HFFc6 (cell line): ENCODE measurements at regions not wholly inside any gene's neighbourhood (a gene's known extent, or its start where the extent isn't known, plus 50 kb on each side); places are given as distances from the start of the nearest gene placed in this dataset.

Experiments used
- DNase-seq: peaks from one replicate; pipeline ENCODE4 v3.0.0-alpha.2; 2018
- H3K27ac Mint-ChIP-seq: 2 replicates; pipeline ENCODE4 v1.8.0; 2020; ENCODE audit warnings: mild to moderate bottlenecking, mixed read lengths
- H3K27me3 Mint-ChIP-seq: 2 replicates; pipeline ENCODE4 v1.8.0; 2021; ENCODE audit warnings: mild to moderate bottlenecking, moderate library complexity, mixed read lengths; ENCODE audit not compliant: insufficient read depth
- H3K36me3 Mint-ChIP-seq: 2 replicates; pipeline ENCODE4 v1.8.0; 2021; ENCODE audit warnings: low read depth, mixed read lengths
- H3K4me1 Mint-ChIP-seq: 2 replicates; pipeline ENCODE4 v1.8.0; 2020; ENCODE audit warnings: low read depth, mixed read lengths
- H3K4me3 Mint-ChIP-seq: 2 replicates; pipeline ENCODE4 v1.8.0; 2020; ENCODE audit warnings: mild to moderate bottlenecking, moderate library complexity, mixed read lengths
- H3K9me3 Mint-ChIP-seq: 2 replicates; pipeline ENCODE4 v1.8.0; 2020; ENCODE audit warnings: mild to moderate bottlenecking, mixed read lengths
- TF ChIP-seq, protein P1 (sequence below): fragments of 200-600 bp; sonication (generic); IDR thresholded peaks from 2 replicates; pipeline ENCODE4 v1.5.0; 2021; ENCODE audit warnings: antibody characterized with exemption, mild to moderate bottlenecking

- TF ChIP-seq, protein P1, sequence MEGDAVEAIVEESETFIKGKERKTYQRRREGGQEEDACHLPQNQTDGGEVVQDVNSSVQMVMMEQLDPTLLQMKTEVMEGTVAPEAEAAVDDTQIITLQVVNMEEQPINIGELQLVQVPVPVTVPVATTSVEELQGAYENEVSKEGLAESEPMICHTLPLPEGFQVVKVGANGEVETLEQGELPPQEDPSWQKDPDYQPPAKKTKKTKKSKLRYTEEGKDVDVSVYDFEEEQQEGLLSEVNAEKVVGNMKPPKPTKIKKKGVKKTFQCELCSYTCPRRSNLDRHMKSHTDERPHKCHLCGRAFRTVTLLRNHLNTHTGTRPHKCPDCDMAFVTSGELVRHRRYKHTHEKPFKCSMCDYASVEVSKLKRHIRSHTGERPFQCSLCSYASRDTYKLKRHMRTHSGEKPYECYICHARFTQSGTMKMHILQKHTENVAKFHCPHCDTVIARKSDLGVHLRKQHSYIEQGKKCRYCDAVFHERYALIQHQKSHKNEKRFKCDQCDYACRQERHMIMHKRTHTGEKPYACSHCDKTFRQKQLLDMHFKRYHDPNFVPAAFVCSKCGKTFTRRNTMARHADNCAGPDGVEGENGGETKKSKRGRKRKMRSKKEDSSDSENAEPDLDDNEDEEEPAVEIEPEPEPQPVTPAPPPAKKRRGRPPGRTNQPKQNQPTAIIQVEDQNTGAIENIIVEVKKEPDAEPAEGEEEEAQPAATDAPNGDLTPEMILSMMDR, result no peak
- no peaks in the 10 kb centered on the region for H3K27me3 Mint-ChIP-seq
- H3K4me1 Mint-ChIP-seq, result no peaks in the 10 kb centered on the region
- H3K4me3 Mint-ChIP-seq, result no peak overlapping the region
- peaks cover 5% of the 10 kb centered on the region; the same call in 1 of the 2 replicates for H3K36me3 Mint-ChIP-seq
- no peak overlapping the region for H3K27ac Mint-ChIP-seq
- H3K9me3 Mint-ChIP-seq, result peaks cover 51% of the 10 kb centered on the region
- DNase-seq, result no peak
Observed at GRCh38 chr20:47999166-47999565, 213.9 kb upstream of the SULF2 start.

GRCh38 chr20:47998736-47999135, 213.5 kb upstream of the SULF2 start:
- H3K9me3 Mint-ChIP-seq, result peaks cover 48% of the 10 kb centered on the region
- TF ChIP-seq, protein P1, result no peak
- H3K27me3 Mint-ChIP-seq, result no peaks in the 10 kb centered on the region
- 0 out of 2 replicates have a peak, but pooled peaks cover under 1% of the 10 kb centered on the region for H3K36me3 Mint-ChIP-seq
- H3K27ac Mint-ChIP-seq, result no peak overlapping the region
- no peak for DNase-seq
- no peak overlapping the region for H3K4me3 Mint-ChIP-seq
- no peaks in the 10 kb centered on the region for H3K4me1 Mint-ChIP-seq

- Mint-ChIP-seq H3K27ac (no peak overlapping the region), H3K27me3 (no peaks in the 10 kb centered on the region), H3K4me3 (no peak overlapping the region), H3K36me3 (no peaks in the 10 kb centered on the region), H3K9me3 (peaks cover 48% of the 10 kb centered on the region), H3K4me1 (no peaks in the 10 kb centered on the region)
- TF ChIP-seq, protein P1, result no peak
- DNase-seq, result no peak
Observed at GRCh38 chr20:47995661-47996060, 210.4 kb upstream of the SULF2 start.

GRCh38 chr20:47993817-47994216, 208.5 kb upstream of the SULF2 start:
- peaks cover 50% of the 10 kb centered on the region for H3K9me3 Mint-ChIP-seq
- DNase-seq, result no peak
- H3K4me3 Mint-ChIP-seq, result no peak overlapping the region
- no peaks in the 10 kb centered on the region; the same call in 1 of the 2 replicates for H3K27me3 Mint-ChIP-seq
- no peaks in the 10 kb centered on the region for H3K36me3 Mint-ChIP-seq
- no peak overlapping the region for H3K27ac Mint-ChIP-seq
- H3K4me1 Mint-ChIP-seq, result no peaks in the 10 kb centered on the region
- TF ChIP-seq, protein P1, result no peak

DNA sequence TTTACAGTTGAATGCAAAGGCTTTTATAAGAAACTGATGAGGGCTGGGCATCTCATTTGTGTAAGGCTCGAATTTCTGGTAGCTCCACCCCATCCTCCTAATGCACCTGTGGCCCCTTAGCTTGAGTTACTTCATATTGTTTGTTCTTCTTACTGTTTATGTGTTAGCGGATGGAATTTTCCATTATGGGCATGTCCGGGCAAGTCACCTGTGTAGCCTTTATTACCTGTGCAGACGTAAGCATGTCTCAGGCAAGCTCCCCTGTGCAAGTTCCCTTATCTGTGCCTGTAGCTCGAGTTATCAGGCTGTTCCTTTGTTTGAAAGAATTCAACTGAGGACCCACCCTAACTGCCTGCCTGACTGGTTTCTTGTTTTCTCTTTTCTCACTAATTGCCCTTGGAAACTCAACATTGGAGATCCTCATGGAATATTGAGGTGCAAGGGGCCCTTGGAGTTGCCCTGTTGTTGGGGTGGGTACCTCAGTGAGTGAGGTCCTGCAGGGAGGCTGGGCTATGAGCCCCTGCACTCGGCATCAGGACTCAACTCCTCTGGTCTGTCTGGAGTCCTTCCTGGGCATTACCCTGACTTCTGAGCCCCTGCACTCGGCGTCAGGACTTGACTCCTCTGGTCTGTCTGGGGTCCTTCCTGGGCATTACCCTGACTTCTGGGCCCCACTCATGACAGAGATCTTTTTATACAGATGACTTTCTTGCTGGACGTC, 207.9 kb upstream of the SULF2 start:
- Mint-ChIP-seq H3K9me3 (peaks cover 46% of the 10 kb centered on the region), H3K27me3 (no peaks in the 10 kb centered on the region; the same call in 1 of the 2 replicates), H3K4me3 (no peak overlapping the region), H3K27ac (no peak overlapping the region), H3K4me1 (no peaks in the 10 kb centered on the region), H3K36me3 (no peaks in the 10 kb centered on the region)
- no peak for DNase-seq
- TF ChIP-seq, protein P1, result no peak
